NCI-H2029 (cell line): ENCODE measurements at regions not wholly inside any gene's neighbourhood (a gene's known extent, or its start where the extent isn't known, plus 50 kb on each side); places are given as distances from the start of the nearest gene placed in this dataset.
"Not testable (repeated sequence)": the region's sequence is repeated elsewhere in the genome, so short reads cannot be mapped to it uniquely, and the experiment has no call there.

ENCODE experiments used
- DNase-seq: peaks from one replicate; lab custom pipeline; 2025; lab: John Stamatoyannopoulos, UW

- no peak for DNase-seq
Measured at GRCh38 chr5:154620411-154620810, 134.8 kb upstream of the LARP1 start.

- DNase-seq: no peak
Measured at GRCh38 chr5:154618696-154619095, 136.5 kb upstream of the LARP1 start.

- DNase-seq: no peak
Measured at GRCh38 chr5:154614595-154614994, 136.6 kb upstream of the HAND1 start.

- no peak for DNase-seq
Measured at GRCh38 chr5:154614125-154614524, 136.1 kb upstream of the HAND1 start.

GRCh38 chr5:154612666-154613065 lies 134.6 kb upstream of the HAND1 start:
- no peak for DNase-seq

GRCh38 chr5:154611341-154611767 lies 133.3 kb upstream of the HAND1 start:
- DNase-seq: no peak

GRCh38 chr5:154610321-154611154 lies 132.5 kb upstream of the HAND1 start:
- peak; percentile 61 for DNase-seq

GRCh38 chr5:154609251-154609650 lies 131.2 kb upstream of the HAND1 start:
- no peak for DNase-seq

- no peak for DNase-seq
Measured at GRCh38 chr5:154608531-154609011, 130.5 kb upstream of the HAND1 start.

GRCh38 chr5:154607746-154608145 lies 129.7 kb upstream of the HAND1 start:
- no peak for DNase-seq

GRCh38 chr5:154606246-154606645 lies 128.2 kb upstream of the HAND1 start:
- DNase-seq: no peak

GRCh38 chr5:154603953-154604679 lies 126.1 kb upstream of the HAND1 start:
- DNase-seq: no peak

- no peak for DNase-seq
Measured at GRCh38 chr5:154603485-154603884, 125.5 kb upstream of the HAND1 start.

- DNase-seq: no peak
Measured at GRCh38 chr5:154603011-154603410, 125.0 kb upstream of the HAND1 start.

GRCh38 chr5:154601014-154601413 lies 123.0 kb upstream of the HAND1 start:
- no peak for DNase-seq

GRCh38 chr5:154598021-154598420 lies 120.0 kb upstream of the HAND1 start:
- DNase-seq: no peak

- not testable (repeated sequence) for DNase-seq
Measured at GRCh38 chr5:154596844-154597243, 118.8 kb upstream of the HAND1 start.

- no peak for DNase-seq
Measured at GRCh38 chr5:154595662-154596061, 117.6 kb upstream of the HAND1 start.

- DNase-seq: no peak
Measured at GRCh38 chr5:154593796-154594195, 115.8 kb upstream of the HAND1 start.

GRCh38 chr5:154593071-154593470 lies 115.0 kb upstream of the HAND1 start:
- no peak for DNase-seq

GRCh38 chr5:154590093-154590724 lies 112.2 kb upstream of the HAND1 start:
- DNase-seq: no peak

- no peak for DNase-seq
Measured at GRCh38 chr5:154589511-154589910, 111.5 kb upstream of the HAND1 start.
